RWPE2 (cell line): ENCODE measurements at regions not wholly inside any gene's neighbourhood (a gene's known extent, or its start where the extent isn't known, plus 50 kb on each side); places are given as distances from the start of the nearest gene placed in this dataset.

Source experiments
- ATAC-seq: fragments of 200-7000 bp; cut with Tn5 transposase; 3 replicates; pipeline ENCODE4 v1.9.1; 2021; ENCODE audit warnings: low read depth
- DNase-seq: peaks from one replicate; pipeline ENCODE4 v3.0.0-alpha.2; 2020; ENCODE audit warnings: low spot score
- H3K27ac ChIP-seq: fragments of 450-650 bp; 2 replicates; pipeline ENCODE4 v1.5.1; 2017; ENCODE audit warnings: mild to moderate bottlenecking; ENCODE audit not compliant: poor library complexity, severe bottlenecking
- H3K27me3 ChIP-seq: fragments of 250-450 bp; sonication (Bioruptor Pico); 2 replicates; pipeline ENCODE4 v1.5.1; 2021; ENCODE audit warnings: mild to moderate bottlenecking, moderate library complexity; ENCODE audit not compliant: insufficient read depth, poor library complexity, severe bottlenecking
- H3K36me3 ChIP-seq: fragments of 250-450 bp; sonication (Bioruptor Pico); 2 replicates; pipeline ENCODE4 v1.5.1; 2020; ENCODE audit warnings: low read depth, mild to moderate bottlenecking, moderate library complexity
- H3K4me1 ChIP-seq: fragments of 250-450 bp; sonication (Bioruptor Pico); 2 replicates; pipeline ENCODE4 v1.5.1; 2021; ENCODE audit warnings: mild to moderate bottlenecking, moderate library complexity; ENCODE audit not compliant: insufficient read depth, poor library complexity, severe bottlenecking
- H3K4me3 ChIP-seq: fragments of 250-450 bp; sonication (Bioruptor Pico); 2 replicates; pipeline ENCODE4 v1.5.1; 2021; ENCODE audit warnings: mild to moderate bottlenecking, moderate library complexity; ENCODE audit not compliant: severe bottlenecking
- H3K9me3 ChIP-seq: fragments of 250-450 bp; sonication (Bioruptor Pico); 2 replicates; pipeline ENCODE4 v1.5.1; 2021; ENCODE audit warnings: mild to moderate bottlenecking, moderate library complexity; ENCODE audit not compliant: severe bottlenecking
- CTCF ChIP-seq: fragments of 450-650 bp; IDR thresholded peaks from one replicate; pipeline ENCODE4 v1.5.1; 2017; ENCODE audit warnings: mild to moderate bottlenecking, moderate library complexity; ENCODE audit not compliant: poor library complexity, severe bottlenecking

GRCh38 chr2:67258122-67258521 is 139.0 kb upstream of the ETAA1 start:
- H3K27me3 ChIP-seq: no peaks in the 10 kb centered on the region
- ATAC-seq: no peak
- H3K4me1 ChIP-seq: peaks cover 48% of the 10 kb centered on the region
- H3K9me3 ChIP-seq: no peaks in the 10 kb centered on the region
- H3K36me3 ChIP-seq: no peaks in the 10 kb centered on the region
- no peak overlapping the region for H3K27ac ChIP-seq
- H3K4me3 ChIP-seq: no peak overlapping the region
- no peak for TF ChIP-seq CTCF
- DNase-seq: no peak

- Histone ChIP-seq H3K27me3 (no peaks in the 10 kb centered on the region), H3K36me3 (no peaks in the 10 kb centered on the region), H3K4me3 (no peak overlapping the region), H3K9me3 (no peaks in the 10 kb centered on the region), H3K4me1 (peaks cover 48% of the 10 kb centered on the region), H3K27ac (peak overlapping the region; percentile 95)
- no peak for TF ChIP-seq CTCF
- ATAC-seq: no peak
- no peak for DNase-seq
These were observed 138.3 kb upstream of the ETAA1 start for GRCh38 chr2:67258831-67259230.

- Histone ChIP-seq H3K9me3 (no peaks in the 10 kb centered on the region), H3K4me1 (peaks cover 48% of the 10 kb centered on the region), H3K27me3 (no peaks in the 10 kb centered on the region), H3K36me3 (no peaks in the 10 kb centered on the region), H3K27ac (peak overlapping the region; percentile 95), H3K4me3 (no peak overlapping the region)
- peak; percentile 75 for ATAC-seq
- TF ChIP-seq CTCF: no peak
- peak; percentile 80 for DNase-seq
These were observed 137.4 kb upstream of the ETAA1 start for GRCh38 chr2:67259556-67260342.

- Histone ChIP-seq H3K27me3 (no peaks in the 10 kb centered on the region), H3K4me1 (peaks cover 46% of the 10 kb centered on the region), H3K36me3 (no peaks in the 10 kb centered on the region), H3K4me3 (no peak overlapping the region), H3K27ac (peak overlapping the region; percentile 95), H3K9me3 (no peaks in the 10 kb centered on the region)
- peak; percentile 62 for ATAC-seq
- DNase-seq: peak; percentile 78
- TF ChIP-seq CTCF: no peak
These were observed 136.5 kb upstream of the ETAA1 start for GRCh38 chr2:67260343-67261277.
